WI38 (cell line): ENCODE measurements at regions not wholly inside any gene's neighbourhood (a gene's known extent, or its start where the extent isn't known, plus 50 kb on each side); places are given as distances from the start of the nearest gene placed in this dataset.

Source experiments
- H3K4me3 ChIP-seq: 2 replicates; pipeline ENCODE4 v1.5.1; 2011; ENCODE audit warnings: low read depth, mild to moderate bottlenecking, control low read depth, low read length
- TF ChIP-seq, protein P1 (sequence below): IDR thresholded peaks from 2 replicates; pipeline ENCODE4 v1.5.1; 2012; ENCODE audit warnings: low read depth, mild to moderate bottlenecking, control low read depth, low read length

DNA sequence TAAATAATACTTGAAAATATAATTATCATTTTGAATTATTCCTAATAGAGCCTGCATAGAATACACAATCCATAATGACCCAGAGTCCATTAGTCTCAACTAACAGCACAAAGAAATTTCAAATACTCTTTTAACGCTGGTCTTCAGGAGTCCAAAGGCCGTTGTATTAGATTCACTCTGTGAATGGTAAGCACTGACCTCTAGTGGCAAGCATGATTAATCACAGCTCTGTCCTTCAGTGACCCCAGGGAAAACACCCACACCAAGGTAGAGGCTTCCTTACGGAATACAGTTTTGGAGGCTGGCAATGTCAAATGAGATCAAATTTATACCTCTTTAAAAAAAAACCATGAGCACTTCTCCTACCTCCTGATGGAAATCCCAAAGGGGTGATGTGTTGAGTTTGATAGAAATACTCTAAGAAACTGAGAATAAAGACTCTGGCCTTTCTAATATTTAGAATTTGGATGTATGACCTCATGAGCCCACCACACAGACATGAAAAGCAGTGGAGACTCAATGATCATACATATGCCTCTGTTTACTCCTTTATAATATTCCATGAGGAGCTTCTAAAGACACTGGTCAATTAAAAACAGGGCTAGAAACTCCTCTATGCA, 147.2 kb upstream of the DKK2 start:
- H3K4me3 ChIP-seq, result no peak overlapping the region
- TF ChIP-seq, protein P1, sequence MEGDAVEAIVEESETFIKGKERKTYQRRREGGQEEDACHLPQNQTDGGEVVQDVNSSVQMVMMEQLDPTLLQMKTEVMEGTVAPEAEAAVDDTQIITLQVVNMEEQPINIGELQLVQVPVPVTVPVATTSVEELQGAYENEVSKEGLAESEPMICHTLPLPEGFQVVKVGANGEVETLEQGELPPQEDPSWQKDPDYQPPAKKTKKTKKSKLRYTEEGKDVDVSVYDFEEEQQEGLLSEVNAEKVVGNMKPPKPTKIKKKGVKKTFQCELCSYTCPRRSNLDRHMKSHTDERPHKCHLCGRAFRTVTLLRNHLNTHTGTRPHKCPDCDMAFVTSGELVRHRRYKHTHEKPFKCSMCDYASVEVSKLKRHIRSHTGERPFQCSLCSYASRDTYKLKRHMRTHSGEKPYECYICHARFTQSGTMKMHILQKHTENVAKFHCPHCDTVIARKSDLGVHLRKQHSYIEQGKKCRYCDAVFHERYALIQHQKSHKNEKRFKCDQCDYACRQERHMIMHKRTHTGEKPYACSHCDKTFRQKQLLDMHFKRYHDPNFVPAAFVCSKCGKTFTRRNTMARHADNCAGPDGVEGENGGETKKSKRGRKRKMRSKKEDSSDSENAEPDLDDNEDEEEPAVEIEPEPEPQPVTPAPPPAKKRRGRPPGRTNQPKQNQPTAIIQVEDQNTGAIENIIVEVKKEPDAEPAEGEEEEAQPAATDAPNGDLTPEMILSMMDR, result peak; percentile 69

DNA sequence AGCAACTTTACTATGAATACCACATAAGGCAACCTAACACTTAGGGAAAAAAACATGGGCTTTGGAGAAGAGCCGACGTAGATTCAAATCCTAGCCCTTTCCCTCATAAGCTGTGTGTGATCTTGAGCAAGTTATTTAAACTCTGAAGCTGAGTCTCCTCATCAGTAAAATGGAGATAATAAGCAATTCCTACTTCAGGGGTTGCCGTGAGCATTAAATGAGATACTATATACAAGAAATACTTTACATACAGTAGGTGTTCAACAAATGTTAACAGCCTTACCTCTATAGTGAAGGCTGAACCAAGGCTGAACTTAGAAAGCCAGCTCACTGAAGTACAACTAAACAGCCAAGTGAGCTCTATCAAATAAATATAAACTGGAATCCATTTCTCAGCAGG, 146.2 kb upstream of the DKK2 start:
- TF ChIP-seq, protein P1, result no peak
- no peak overlapping the region for H3K4me3 ChIP-seq

DNA sequence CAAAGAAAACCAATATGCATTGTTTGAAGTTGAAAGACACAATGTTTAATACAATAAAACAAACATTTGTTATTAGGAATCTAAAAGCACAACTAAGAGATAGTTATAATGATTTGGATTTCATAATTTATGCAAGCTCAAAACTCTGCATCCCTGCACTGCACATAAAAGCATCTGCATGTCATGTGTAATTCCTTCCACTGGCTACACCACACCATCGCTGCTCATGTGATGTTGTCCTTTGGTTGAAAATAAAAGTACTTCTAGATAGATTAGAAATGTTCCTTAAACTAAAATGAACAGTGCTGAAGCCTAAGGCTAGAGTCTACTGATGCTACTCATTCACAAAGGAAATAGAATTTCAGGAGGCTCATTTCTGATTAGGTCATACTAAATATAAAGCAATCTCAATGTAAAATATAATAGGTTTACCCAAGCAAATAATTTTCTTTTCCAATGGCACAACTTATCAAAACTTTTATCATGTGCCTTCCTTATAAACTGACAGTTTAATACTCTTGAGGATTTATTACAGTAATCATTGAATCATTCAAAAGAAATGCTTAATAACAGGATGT, 130.8 kb upstream of the DKK2 start:
- TF ChIP-seq, protein P1, result no peak
- no peak overlapping the region for H3K4me3 ChIP-seq

DNA sequence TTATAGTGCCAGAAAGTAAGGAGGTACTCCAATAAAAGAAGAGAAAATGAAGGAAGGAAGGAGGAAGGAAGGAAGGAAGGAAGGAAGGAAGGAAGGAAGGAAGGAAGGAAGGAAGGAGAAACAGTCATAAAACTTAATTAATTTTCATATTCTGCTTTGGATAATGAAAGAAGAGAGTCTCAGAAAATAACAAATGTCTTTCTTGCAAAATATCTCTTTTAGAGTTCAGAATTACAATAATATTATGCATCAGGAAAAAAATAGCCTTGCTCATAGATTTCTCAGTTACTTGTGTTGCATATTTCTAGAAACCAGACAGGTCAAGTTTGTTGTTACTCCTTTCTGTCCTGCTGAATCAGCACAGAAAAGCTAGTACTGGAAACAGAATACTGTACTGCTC, 130.1 kb upstream of the DKK2 start:
- no peak overlapping the region for H3K4me3 ChIP-seq
- TF ChIP-seq, protein P1, result no peak

DNA sequence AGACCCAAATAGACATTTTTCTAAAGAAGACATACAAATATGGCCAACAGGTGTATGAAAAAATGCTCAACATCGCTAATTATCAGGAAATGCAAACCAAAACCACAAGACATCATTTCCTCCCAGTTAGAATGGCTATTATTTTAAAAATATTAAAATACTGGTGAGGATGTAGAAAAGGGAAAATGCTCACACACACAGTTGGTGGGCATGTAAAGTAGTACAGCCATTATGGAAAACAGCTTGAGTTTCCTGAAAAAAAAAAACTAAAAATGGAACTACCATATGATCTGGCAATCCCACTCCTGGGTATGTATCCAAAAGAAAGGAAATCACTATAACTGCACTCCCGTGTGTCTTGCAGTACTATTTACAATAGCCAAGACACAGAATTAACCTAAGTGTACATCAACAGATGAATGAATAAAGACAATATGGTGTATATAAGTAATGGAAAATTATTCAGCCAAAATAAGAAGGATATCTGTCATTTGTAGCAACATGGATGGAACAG, 128.9 kb upstream of the DKK2 start:
- no peak overlapping the region for H3K4me3 ChIP-seq
- TF ChIP-seq, protein P1, result no peak

DNA sequence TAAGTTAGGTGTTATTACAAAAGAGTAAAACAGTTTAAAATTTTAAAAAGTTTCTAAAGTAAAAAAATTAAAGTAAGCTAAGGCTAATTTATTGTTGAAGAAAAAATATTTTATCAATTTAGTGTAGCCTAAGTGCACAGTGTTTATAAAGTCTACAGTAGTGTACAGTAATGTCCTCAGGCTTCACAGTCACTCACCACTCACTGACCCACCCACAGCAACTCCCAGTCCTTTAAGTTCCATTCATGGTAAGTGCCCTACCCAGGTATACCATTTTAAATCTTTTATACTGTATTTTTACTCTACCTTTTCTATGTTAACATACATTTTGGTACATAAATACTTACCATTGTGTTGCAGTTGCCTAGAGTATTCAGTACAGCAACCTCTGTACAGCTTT, 120.3 kb upstream of the DKK2 start:
- TF ChIP-seq, protein P1, result no peak

DNA sequence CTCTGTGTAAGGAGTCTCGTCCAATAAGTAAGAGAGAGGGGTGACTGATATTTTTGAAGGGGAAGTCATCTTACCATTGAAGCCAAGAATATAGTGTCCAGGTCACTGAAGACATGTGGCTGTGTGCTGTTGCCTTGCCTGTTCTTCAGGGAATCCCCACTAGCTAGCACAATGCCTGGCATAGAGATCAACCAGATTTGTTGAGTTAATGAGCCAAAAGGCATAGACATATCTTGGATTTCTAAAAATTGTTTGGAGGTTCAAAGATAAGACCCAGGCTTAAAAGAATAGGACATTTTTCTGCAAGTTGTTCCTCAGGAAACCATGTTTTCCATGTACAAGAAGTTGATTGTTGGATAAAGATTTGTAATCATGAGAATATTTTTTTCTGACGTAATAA, 119.3 kb upstream of the DKK2 start:
- TF ChIP-seq, protein P1, result no peak
- no peak overlapping the region for H3K4me3 ChIP-seq

More for the DNA sequence above, 120.3 kb upstream of the DKK2 start:
- H3K4me3 ChIP-seq, result no peak overlapping the region
